ENCODE measurements at regions not wholly inside any gene's neighbourhood (a gene's known extent, or its start where the extent isn't known, plus 50 kb on each side); places are given as distances from the start of the nearest gene placed in this dataset.

GRCh38 chr11:97854877-97855276 is 1165.9 kb upstream of the CNTN5 start:
- POLR2A ChIA-PET (ENCODE audit: unreplicated experiment), result no interaction called here
- H3F3A ChIP-seq (ENCODE audit: insufficient read depth, low read depth), result no peaks in the 10 kb centered on the region
- H3K79me2 ChIP-seq (ENCODE audit: low read depth), result no peaks in the 10 kb centered on the region
- H3K9me3 ChIP-seq (ENCODE audit: insufficient read depth, low read depth), result no peaks in the 10 kb centered on the region
- TF ChIP-seq CTCF (conservative IDR thresholded peaks at IDR 0.05) (no peak), EZH2 (IDR thresholded peaks at IDR 0.05; ENCODE audit: low read depth) (no peak)
- H3K4me2 ChIP-seq, result no peak overlapping the region
- CTCF ChIA-PET, result no interaction called here
- H3K4me1 ChIP-seq (replicated peaks; ENCODE audit: insufficient read depth), result no peaks in the 10 kb centered on the region
- H3K9me2 ChIP-seq (ENCODE audit: insufficient read depth), result no peaks in the 10 kb centered on the region
- no peak overlapping the region for H3K4me3 ChIP-seq
- BruUV-seq (replicated peaks), result no TSS peak
- no peaks in the 10 kb centered on the region for H4K20me1 ChIP-seq (ENCODE audit: insufficient read depth)
- no peak overlapping the region for H3K27ac ChIP-seq
- intact Hi-C loops (cut with micrococcal nuclease; ENCODE audit: unreplicated experiment), result no loop called here
- no peaks in the 10 kb centered on the region for H3K36me3 ChIP-seq (ENCODE audit: low read depth)
- H3K27me3 ChIP-seq (ENCODE audit: insufficient read depth, low read depth), result no peaks in the 10 kb centered on the region
- H2AFZ ChIP-seq, result no peak overlapping the region
- DNase-seq, result no peak

- Histone ChIP-seq H2AFZ (no peak overlapping the region), H4K20me1 (ENCODE audit: insufficient read depth) (no peaks in the 10 kb centered on the region), H3K27me3 (ENCODE audit: insufficient read depth, low read depth) (no peaks in the 10 kb centered on the region), H3K9me3 (ENCODE audit: insufficient read depth, low read depth) (no peaks in the 10 kb centered on the region), H3K79me2 (ENCODE audit: low read depth) (no peaks in the 10 kb centered on the region), H3F3A (ENCODE audit: insufficient read depth, low read depth) (no peaks in the 10 kb centered on the region), H3K4me1 (replicated peaks; ENCODE audit: insufficient read depth) (no peaks in the 10 kb centered on the region), H3K36me3 (ENCODE audit: low read depth) (no peaks in the 10 kb centered on the region), H3K9me2 (ENCODE audit: insufficient read depth) (no peaks in the 10 kb centered on the region), H3K4me3 (no peak overlapping the region), H3K27ac (no peak overlapping the region), H3K4me2 (no peak overlapping the region)
- TF ChIP-seq CTCF (conservative IDR thresholded peaks at IDR 0.05) (no peak), EZH2 (IDR thresholded peaks at IDR 0.05; ENCODE audit: low read depth) (no peak)
- POLR2A ChIA-PET (ENCODE audit: unreplicated experiment), result no interaction called here
- no TSS peak for BruUV-seq (replicated peaks)
- intact Hi-C loops (cut with micrococcal nuclease; ENCODE audit: unreplicated experiment), result no loop called here
- DNase-seq, result no peak
- CTCF ChIA-PET, result no interaction called here
Measured at GRCh38 chr11:97856666-97857065, 1164.1 kb upstream of the CNTN5 start.

- Histone ChIP-seq H3K4me2 (no peak overlapping the region), H3K9me3 (ENCODE audit: insufficient read depth, low read depth) (no peaks in the 10 kb centered on the region), H3K36me3 (ENCODE audit: low read depth) (no peaks in the 10 kb centered on the region), H3K79me2 (ENCODE audit: low read depth) (no peaks in the 10 kb centered on the region), H3F3A (ENCODE audit: insufficient read depth, low read depth) (no peaks in the 10 kb centered on the region), H4K20me1 (ENCODE audit: insufficient read depth) (no peaks in the 10 kb centered on the region), H3K4me3 (no peak overlapping the region), H3K4me1 (replicated peaks; ENCODE audit: insufficient read depth) (no peaks in the 10 kb centered on the region), H2AFZ (no peak overlapping the region), H3K27me3 (ENCODE audit: insufficient read depth, low read depth) (no peaks in the 10 kb centered on the region), H3K9me2 (ENCODE audit: insufficient read depth) (no peaks in the 10 kb centered on the region), H3K27ac (no peak overlapping the region)
- CTCF ChIA-PET, result no interaction called here
- no TSS peak for BruUV-seq (replicated peaks)
- no peak for TF ChIP-seq CTCF (conservative IDR thresholded peaks at IDR 0.05)
- no peak for TF ChIP-seq EZH2 (IDR thresholded peaks at IDR 0.05; ENCODE audit: low read depth)
- intact Hi-C loops (cut with micrococcal nuclease; ENCODE audit: unreplicated experiment), result no loop called here
- no peak for DNase-seq
- POLR2A ChIA-PET (ENCODE audit: unreplicated experiment), result no interaction called here
Measured at GRCh38 chr11:97860237-97860636, 1160.5 kb upstream of the CNTN5 start.

All from PC-9 (cell line).